ENCODE measurements at regions not wholly inside any gene's neighbourhood (a gene's known extent, or its start where the extent isn't known, plus 50 kb on each side); places are given as distances from the start of the nearest gene placed in this dataset.

- H3K27ac ChIP-seq, result no peak overlapping the region
- no peaks in the 10 kb centered on the region for H3K4me1 ChIP-seq
- no peak for TF ChIP-seq Cebpa-rat (IDR thresholded peaks at IDR 0.05)
- no peaks in the 10 kb centered on the region for H4K20me1 ChIP-seq
- no peak overlapping the region for H3K4me3 ChIP-seq
- no peak overlapping the region for H3K4me2 ChIP-seq
- H3K9me3 ChIP-seq (replicated peaks in 1 of 11), result peaks cover 12 to 16% (median 13%) of the 10 kb centered on the region in 11 experiments
- 0 out of 22 replicates have a peak, but pooled peaks cover 0 to 4% (median 0%) of the 10 kb centered on the region in 11 experiments for H3K36me3 ChIP-seq
- H3K27me3 ChIP-seq, result no peaks in the 10 kb centered on the region
- no peak overlapping the region for H3K9ac ChIP-seq
Measured at GRCh38 chr5:144026286-144026685, 144.2 kb downstream of the YIPF5 start.

- no peaks in the 10 kb centered on the region; a peak in 1 of 22 replicates for H3K9me3 ChIP-seq (replicated peaks in 1 of 11)
- no peaks in the 10 kb centered on the region for H4K20me1 ChIP-seq
- H3K36me3 ChIP-seq, result no peaks in the 10 kb centered on the region
- no peak overlapping the region for H3K4me2 ChIP-seq
- no peak overlapping the region for H3K9ac ChIP-seq
- no peaks in the 10 kb centered on the region for H3K27me3 ChIP-seq
- no peak for TF ChIP-seq Cebpa-rat (IDR thresholded peaks at IDR 0.05)
- no peak overlapping the region for H3K4me3 ChIP-seq
- H3K4me1 ChIP-seq, result no peaks in the 10 kb centered on the region
- no peak overlapping the region for H3K27ac ChIP-seq
Measured at GRCh38 chr5:144028058-144028457, 142.4 kb downstream of the YIPF5 start.

GRCh38 chr5:144028636-144029035, 141.8 kb downstream of the YIPF5 start:
- Histone ChIP-seq H3K9me3 (replicated peaks in 1 of 11) (no peaks in the 10 kb centered on the region), H3K27me3 (no peaks in the 10 kb centered on the region), H3K36me3 (no peaks in the 10 kb centered on the region), H3K4me3 (no peak overlapping the region), H4K20me1 (no peaks in the 10 kb centered on the region), H3K4me2 (no peak overlapping the region), H3K4me1 (no peaks in the 10 kb centered on the region), H3K9ac (no peak overlapping the region), H3K27ac (no peak overlapping the region)
- TF ChIP-seq Cebpa-rat (IDR thresholded peaks at IDR 0.05), result no peak

GRCh38 chr5:144030904-144031303, 139.6 kb downstream of the YIPF5 start:
- H3K27ac ChIP-seq, result no peak overlapping the region
- H4K20me1 ChIP-seq, result no peaks in the 10 kb centered on the region
- H3K27me3 ChIP-seq, result no peaks in the 10 kb centered on the region
- H3K4me1 ChIP-seq, result no peaks in the 10 kb centered on the region
- TF ChIP-seq Cebpa-rat (IDR thresholded peaks at IDR 0.05), result no peak
- no peak overlapping the region for H3K4me2 ChIP-seq
- H3K4me3 ChIP-seq, result no peak overlapping the region
- no peak overlapping the region for H3K9ac ChIP-seq
- no peaks in the 10 kb centered on the region for H3K9me3 ChIP-seq (replicated peaks in 1 of 11)
- H3K36me3 ChIP-seq, result no peaks in the 10 kb centered on the region

GRCh38 chr5:144032375-144032774, 138.1 kb downstream of the YIPF5 start:
- Histone ChIP-seq H3K27ac (no peak overlapping the region), H4K20me1 (no peaks in the 10 kb centered on the region), H3K4me3 (no peak overlapping the region), H3K9me3 (replicated peaks in 1 of 11) (no peaks in the 10 kb centered on the region), H3K4me1 (no peaks in the 10 kb centered on the region), H3K4me2 (no peak overlapping the region), H3K9ac (no peak overlapping the region), H3K27me3 (no peaks in the 10 kb centered on the region), H3K36me3 (no peaks in the 10 kb centered on the region)
- TF ChIP-seq Cebpa-rat (IDR thresholded peaks at IDR 0.05), result no peak

- no peaks in the 10 kb centered on the region for H3K9me3 ChIP-seq (replicated peaks in 1 of 11)
- H3K36me3 ChIP-seq, result no peaks in the 10 kb centered on the region
- TF ChIP-seq Cebpa-rat (IDR thresholded peaks at IDR 0.05), result no peak
- no peaks in the 10 kb centered on the region for H3K4me1 ChIP-seq
- no peak overlapping the region for H3K4me3 ChIP-seq
- no peaks in the 10 kb centered on the region for H4K20me1 ChIP-seq
- H3K27me3 ChIP-seq, result no peaks in the 10 kb centered on the region
- no peak overlapping the region for H3K4me2 ChIP-seq
- H3K27ac ChIP-seq, result no peak overlapping the region
- no peak overlapping the region for H3K9ac ChIP-seq
Measured at GRCh38 chr5:144033486-144033885, 137.0 kb downstream of the YIPF5 start.

GRCh38 chr5:144035046-144035740, 135.3 kb downstream of the YIPF5 start:
- Histone ChIP-seq H3K27me3 (no peaks in the 10 kb centered on the region), H3K9me3 (replicated peaks in 1 of 11) (no peaks in the 10 kb centered on the region), H3K9ac (no peak overlapping the region), H3K4me1 (no peaks in the 10 kb centered on the region), H4K20me1 (no peaks in the 10 kb centered on the region), H3K27ac (no peak overlapping the region), H3K36me3 (no peaks in the 10 kb centered on the region), H3K4me3 (no peak overlapping the region), H3K4me2 (no peak overlapping the region)
- TF ChIP-seq Cebpa-rat (IDR thresholded peaks at IDR 0.05), result no peak

GRCh38 chr5:144036476-144036875, 134.0 kb downstream of the YIPF5 start:
- H3K4me3 ChIP-seq, result no peak overlapping the region
- H3K9ac ChIP-seq, result no peak overlapping the region
- TF ChIP-seq Cebpa-rat (IDR thresholded peaks at IDR 0.05), result no peak
- H4K20me1 ChIP-seq, result no peaks in the 10 kb centered on the region
- H3K27me3 ChIP-seq, result no peaks in the 10 kb centered on the region
- no peaks in the 10 kb centered on the region for H3K36me3 ChIP-seq
- no peaks in the 10 kb centered on the region for H3K4me1 ChIP-seq
- H3K27ac ChIP-seq, result no peak overlapping the region
- H3K4me2 ChIP-seq, result no peak overlapping the region
- no peaks in the 10 kb centered on the region for H3K9me3 ChIP-seq (replicated peaks in 1 of 11)

- H3K9ac ChIP-seq, result no peak overlapping the region
- H3K4me1 ChIP-seq, result no peaks in the 10 kb centered on the region
- no peak overlapping the region for H3K4me2 ChIP-seq
- no peak for TF ChIP-seq Cebpa-rat (IDR thresholded peaks at IDR 0.05)
- H3K9me3 ChIP-seq (replicated peaks in 1 of 11), result no peaks in the 10 kb centered on the region
- no peaks in the 10 kb centered on the region for H3K27me3 ChIP-seq
- H3K27ac ChIP-seq, result no peak overlapping the region
- H3K36me3 ChIP-seq, result no peaks in the 10 kb centered on the region
- no peaks in the 10 kb centered on the region for H4K20me1 ChIP-seq
- no peak overlapping the region for H3K4me3 ChIP-seq
Measured at GRCh38 chr5:144040615-144041305, 129.7 kb downstream of the YIPF5 start.

GRCh38 chr5:144042156-144042555, 128.3 kb downstream of the YIPF5 start:
- no peaks in the 10 kb centered on the region for H3K36me3 ChIP-seq
- no peaks in the 10 kb centered on the region for H3K9me3 ChIP-seq (replicated peaks in 1 of 11)
- H3K4me1 ChIP-seq, result no peaks in the 10 kb centered on the region
- H3K4me2 ChIP-seq, result no peak overlapping the region
- no peaks in the 10 kb centered on the region for H4K20me1 ChIP-seq
- H3K27me3 ChIP-seq, result no peaks in the 10 kb centered on the region
- no peak overlapping the region for H3K4me3 ChIP-seq
- no peak overlapping the region for H3K27ac ChIP-seq
- no peak overlapping the region for H3K9ac ChIP-seq
- TF ChIP-seq Cebpa-rat (IDR thresholded peaks at IDR 0.05), result no peak
